ENCODE measurements at regions not wholly inside any gene's neighbourhood (a gene's known extent, or its start where the extent isn't known, plus 50 kb on each side); places are given as distances from the start of the nearest gene placed in this dataset.

GRCh38 chr18:61679836-61680235, 213.0 kb downstream of the RNF152 start:
- DNase-seq (ENCODE audit: low read depth in 4 of 4, low spot score in 2 of 4) = no peak

DNA sequence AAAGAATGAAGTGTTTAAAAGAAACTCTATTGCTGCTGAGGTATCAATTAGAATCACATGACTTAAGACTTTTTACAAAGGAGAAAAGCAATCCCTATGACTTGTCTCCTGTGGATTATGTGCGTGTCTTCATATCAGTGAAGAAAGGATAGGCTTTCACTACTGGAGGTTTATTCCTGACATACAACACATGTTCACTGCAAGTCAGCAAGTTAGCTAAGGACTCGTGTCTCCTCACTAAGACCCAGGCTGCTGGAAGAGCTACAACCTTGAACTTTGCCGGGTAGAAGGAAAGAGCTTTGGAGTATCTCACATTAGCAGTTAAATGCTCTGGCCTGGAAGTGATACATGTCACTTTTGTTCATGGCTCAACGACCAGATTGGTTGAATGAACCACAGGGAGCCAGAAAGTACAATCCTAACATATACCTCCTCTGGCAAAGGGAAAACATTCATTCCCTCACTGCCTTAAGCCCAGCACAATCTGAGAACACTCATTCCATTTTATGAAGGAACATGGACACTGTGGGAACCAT, 215.3 kb downstream of the RNF152 start:
- no peak for DNase-seq (ENCODE audit: low read depth in 4 of 4, low spot score in 2 of 4)

GRCh38 chr18:61676773-61677434, 215.9 kb downstream of the RNF152 start:
- DNase-seq (ENCODE audit: low read depth in 4 of 4, low spot score in 2 of 4) = no peak

DNA sequence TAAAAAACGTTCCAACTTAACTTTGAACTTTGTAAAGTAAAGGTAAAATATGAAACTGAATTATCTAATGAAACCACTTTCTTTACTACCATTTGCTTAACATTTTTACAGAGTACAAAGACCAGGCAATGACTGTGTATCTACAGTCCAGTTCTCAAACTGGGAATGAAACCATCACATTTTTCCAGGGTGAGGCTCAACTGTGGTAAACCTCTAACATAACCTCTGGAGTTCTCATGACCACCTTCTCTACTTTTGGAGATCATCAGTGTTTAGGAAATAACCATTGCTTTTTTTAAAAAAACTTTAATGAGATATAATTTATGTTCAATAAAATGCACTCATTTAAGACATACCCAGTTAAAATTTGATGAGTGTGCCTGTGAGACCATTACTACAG, 223.5 kb downstream of the RNF152 start:
- DNase-seq (ENCODE audit: low read depth in 4 of 4, low spot score in 2 of 4) = no peak

DNA sequence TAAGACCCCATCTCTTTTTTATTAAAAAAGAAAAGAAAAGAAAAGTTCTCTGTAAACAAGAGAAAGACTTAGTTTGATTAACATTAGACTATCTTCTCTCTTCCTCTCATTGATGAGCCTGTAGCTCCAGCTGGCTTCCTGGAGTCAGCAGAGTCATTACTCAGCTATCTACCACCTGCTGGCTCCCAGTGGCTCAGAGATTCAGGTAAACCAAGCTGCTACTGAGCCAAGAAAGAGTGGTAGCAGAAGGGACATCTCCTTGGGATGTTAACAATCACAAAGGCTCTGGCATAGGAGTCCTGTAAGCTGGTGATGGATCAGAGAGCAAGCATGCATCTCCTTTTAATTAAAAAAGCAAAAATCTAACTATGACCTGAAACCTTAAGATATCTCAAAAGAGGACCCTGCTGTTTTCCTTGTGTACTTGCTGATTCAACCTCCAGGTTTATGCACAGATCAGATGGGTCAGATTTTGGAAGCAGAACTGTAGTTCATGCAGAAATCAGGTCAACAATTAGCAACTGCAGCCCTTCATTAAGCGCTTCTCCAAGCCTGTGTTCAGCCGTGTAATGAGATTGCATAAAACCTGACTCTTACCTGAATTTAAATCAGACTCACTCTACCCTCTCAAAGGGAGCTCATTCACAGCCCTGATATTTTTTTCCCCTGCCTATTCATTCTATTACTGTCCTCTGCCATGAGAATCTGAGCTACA, 225.8 kb downstream of the RNF152 start:
- no peak for DNase-seq (ENCODE audit: low read depth in 4 of 4, low spot score in 2 of 4)

- DNase-seq (ENCODE audit: low read depth in 4 of 4, low spot score in 2 of 4) = no peak
These were observed 228.3 kb downstream of the RNF152 start for GRCh38 chr18:61664419-61665084.

DNA sequence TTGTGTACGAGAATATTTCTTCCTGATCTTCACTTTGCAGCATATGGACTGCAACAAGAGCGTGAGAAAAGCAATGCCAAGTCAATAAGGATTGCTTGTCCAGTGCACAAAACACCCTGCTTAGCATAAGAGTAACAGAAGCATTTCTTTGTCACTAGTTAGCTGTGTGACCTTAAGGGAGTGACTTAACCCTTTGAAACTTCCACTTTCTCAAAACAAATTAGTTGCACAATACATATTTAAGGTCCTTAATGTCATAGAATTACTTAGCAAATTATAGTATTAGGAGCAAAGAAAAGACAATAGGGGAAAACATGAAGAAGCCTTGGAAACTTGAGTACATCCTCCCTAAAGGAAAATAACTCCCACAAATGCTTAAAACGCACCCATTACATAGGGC, 230.1 kb downstream of the RNF152 start:
- DNase-seq (ENCODE audit: low read depth in 4 of 4, low spot score in 2 of 4) = no peak

DNA sequence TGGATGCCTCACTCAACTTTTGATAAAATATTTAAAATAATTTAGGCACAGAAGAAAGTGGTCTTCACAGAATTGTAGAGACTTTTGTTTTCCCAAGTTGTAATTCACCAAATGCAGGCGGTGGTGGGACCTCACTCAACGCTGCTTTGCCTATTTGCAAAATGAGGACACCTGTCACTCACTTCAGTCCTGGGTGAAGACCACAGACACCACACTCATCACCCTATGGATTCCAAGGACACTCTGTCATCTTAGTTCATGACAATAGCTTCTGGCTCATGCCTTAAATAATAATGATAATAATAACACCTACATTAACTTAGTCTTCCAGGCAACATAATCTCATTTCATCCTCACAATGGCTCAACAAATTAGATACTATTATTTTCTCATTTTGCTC, 234.4 kb downstream of the RNF152 start:
- no peak for DNase-seq (ENCODE audit: low read depth in 4 of 4, low spot score in 2 of 4)

- no peak for DNase-seq (ENCODE audit: low read depth in 4 of 4, low spot score in 2 of 4)
These were observed 235.6 kb downstream of the RNF152 start for GRCh38 chr18:61657066-61657732.

DNA sequence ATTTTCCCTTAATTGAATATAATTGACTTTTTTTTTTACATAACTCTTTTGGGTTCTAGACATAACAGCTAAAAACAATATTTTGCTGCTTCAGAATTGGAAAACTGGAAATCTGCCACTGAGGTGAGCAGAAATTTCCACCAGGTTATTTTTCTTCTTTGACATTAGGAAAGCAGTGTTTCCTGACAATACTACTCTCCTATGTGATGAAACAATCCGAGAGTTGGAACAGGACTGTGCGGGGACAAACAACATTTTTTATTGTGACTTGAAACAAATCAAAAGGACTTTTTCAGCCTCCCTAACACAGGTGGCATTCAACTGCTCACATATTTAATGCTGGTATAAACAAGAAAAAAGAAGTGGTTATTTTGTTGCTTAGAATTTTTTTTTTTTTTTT, 237.2 kb downstream of the RNF152 start:
- DNase-seq (ENCODE audit: low read depth in 4 of 4, low spot score in 2 of 4) = no peak

DNA sequence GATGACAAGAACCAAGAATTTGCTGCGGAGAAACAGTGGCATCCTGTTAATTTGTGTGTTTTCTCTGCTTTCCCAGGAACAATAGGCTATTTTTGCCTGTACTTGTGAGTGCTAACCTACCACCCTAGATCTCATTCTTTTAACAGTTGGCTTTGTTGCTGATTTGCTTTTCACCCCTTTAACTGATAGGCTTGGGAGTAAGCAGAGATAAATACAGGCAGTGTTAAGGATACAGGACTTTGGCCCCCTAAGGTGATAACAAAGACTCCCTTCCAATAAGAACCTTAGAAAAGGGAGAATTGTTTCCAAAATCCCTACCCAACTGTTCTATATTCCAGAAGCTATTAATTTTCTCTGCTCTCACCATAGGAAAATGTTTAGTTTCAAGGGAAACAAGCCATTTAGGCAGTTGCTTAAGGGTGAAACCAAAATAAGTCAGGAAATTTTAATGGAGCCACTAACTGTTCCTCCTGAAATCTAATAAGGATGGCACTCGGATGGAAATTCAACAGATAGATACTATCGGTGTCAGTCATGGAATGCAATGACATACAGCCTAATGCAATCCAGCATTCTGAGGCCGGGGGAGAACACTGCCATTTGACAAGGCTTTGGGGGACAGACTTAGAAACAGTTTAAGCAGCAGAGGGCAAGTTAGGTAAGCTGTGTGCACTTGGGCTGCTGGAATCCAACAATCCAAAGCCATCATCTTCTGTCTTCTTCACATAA, 238.8 kb downstream of the RNF152 start:
- DNase-seq (ENCODE audit: low read depth in 4 of 4, low spot score in 2 of 4) = no peak

GRCh38 chr18:61651880-61652268, 240.9 kb downstream of the RNF152 start:
- DNase-seq (ENCODE audit: low read depth in 4 of 4, low spot score in 2 of 4) = no peak

- no peak for DNase-seq (ENCODE audit: low read depth in 4 of 4, low spot score in 2 of 4)
These were observed 241.5 kb downstream of the RNF152 start for GRCh38 chr18:61651145-61651879.

GRCh38 chr18:61643884-61644647, 248.7 kb downstream of the RNF152 start:
- no peak for DNase-seq (ENCODE audit: low read depth in 4 of 4, low spot score in 2 of 4)

- no peak for DNase-seq (ENCODE audit: low read depth in 4 of 4, low spot score in 2 of 4)
These were observed 252.9 kb downstream of the RNF152 start for GRCh38 chr18:61639886-61640285.

GRCh38 chr18:61637905-61638595, 254.8 kb downstream of the RNF152 start:
- DNase-seq (ENCODE audit: low read depth in 4 of 4, low spot score in 2 of 4) = no peak

DNA sequence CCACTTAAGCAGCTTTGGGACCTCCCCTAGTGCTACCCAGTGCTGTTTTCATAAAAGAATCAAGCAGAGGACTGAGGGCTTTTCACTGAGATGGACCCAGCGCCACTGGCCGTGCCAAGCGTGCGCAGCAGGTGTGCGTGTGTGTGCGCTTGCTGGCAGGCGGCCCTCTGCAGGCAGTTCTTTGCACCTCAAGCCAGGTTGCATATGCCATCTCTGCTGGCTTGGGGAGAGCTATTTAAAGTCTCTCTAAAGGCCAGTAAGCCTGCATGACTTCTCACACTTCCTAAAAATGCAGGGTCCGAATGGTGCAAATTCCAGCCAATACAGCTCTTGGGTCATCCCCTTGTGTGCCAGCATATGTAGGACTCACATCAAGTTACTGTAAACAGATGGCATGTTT, 255.5 kb downstream of the RNF152 start:
- DNase-seq (ENCODE audit: low read depth in 4 of 4, low spot score in 2 of 4) = no peak

DNA sequence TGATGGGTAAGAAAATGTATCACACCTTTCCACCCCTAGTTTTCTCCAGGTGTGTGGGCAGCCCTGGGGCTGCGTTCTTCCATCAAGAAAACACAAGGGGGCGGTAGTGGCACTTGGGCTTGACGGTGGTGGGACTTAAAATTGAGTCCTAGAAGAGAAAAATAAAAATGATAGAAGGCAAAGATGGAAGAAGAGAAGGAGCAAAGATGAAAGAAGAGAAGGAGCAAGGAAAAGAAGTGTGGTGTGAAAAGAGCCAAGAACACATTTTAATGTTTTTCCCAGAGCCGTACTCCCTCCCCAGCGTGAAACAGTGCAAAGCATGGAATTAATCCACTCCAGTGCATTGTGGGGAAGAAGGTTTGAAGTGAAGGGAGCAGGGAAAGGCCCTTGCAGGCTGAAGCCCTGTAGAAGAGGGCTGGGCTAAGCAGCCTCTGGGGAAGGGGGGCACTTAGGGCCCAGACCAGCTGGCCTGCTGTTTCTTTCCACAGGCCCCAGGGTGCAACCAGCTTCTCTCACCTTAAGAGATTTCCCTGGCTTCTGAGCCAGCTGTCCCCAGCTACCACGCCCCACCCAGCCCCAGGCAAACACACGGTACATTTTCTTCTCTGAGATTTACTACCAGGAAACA, 256.8 kb downstream of the RNF152 start:
- peak; percentile 21 to 62 (median 34) for DNase-seq (ENCODE audit: low read depth in 4 of 4, low spot score in 2 of 4)

Data from left renal cortex interstitium (tissue), 4 donors.